ENCODE measurements at regions not wholly inside any gene's neighbourhood (a gene's known extent, or its start where the extent isn't known, plus 50 kb on each side); places are given as distances from the start of the nearest gene placed in this dataset.

GRCh38 chr7:88429382-88429781 is 122.7 kb upstream of the STEAP4 start:
- Histone ChIP-seq H3K27me3 (replicated peaks; ENCODE audit: insufficient read depth) (no peaks in the 10 kb centered on the region), H3K4me3 (no peak overlapping the region), H3K9me3 (no peaks in the 10 kb centered on the region), H3K4me1 (ENCODE audit: control insufficient read depth in 1 of 2, low read depth in 2 of 2) (no peaks in the 10 kb centered on the region), H3K27ac (no peak overlapping the region), H3K36me3 (no peaks in the 10 kb centered on the region)
- DNase-seq (ENCODE audit: low spot score) (no peak), ATAC-seq (ENCODE audit: insufficient number of reproducible peaks, low FRiP score, low read depth) (no peak)
- TF ChIP-seq CTCF (IDR thresholded peaks at IDR 0.05), result no peak

- Histone ChIP-seq H3K27ac (no peak overlapping the region), H3K27me3 (replicated peaks; ENCODE audit: insufficient read depth) (no peaks in the 10 kb centered on the region), H3K36me3 (no peaks in the 10 kb centered on the region), H3K9me3 (no peaks in the 10 kb centered on the region), H3K4me1 (ENCODE audit: control insufficient read depth in 1 of 2, low read depth in 2 of 2) (no peaks in the 10 kb centered on the region), H3K4me3 (no peak overlapping the region)
- no peak for DNase-seq (ENCODE audit: low spot score)
- no peak for TF ChIP-seq CTCF (IDR thresholded peaks at IDR 0.05)
- ATAC-seq (ENCODE audit: insufficient number of reproducible peaks, low FRiP score, low read depth), result no peak
Measured at GRCh38 chr7:88402529-88402928, 95.8 kb upstream of the STEAP4 start.

- no peaks in the 10 kb centered on the region for H3K4me1 ChIP-seq (ENCODE audit: control insufficient read depth in 1 of 2, low read depth in 2 of 2)
- no peaks in the 10 kb centered on the region for H3K36me3 ChIP-seq
- H3K27me3 ChIP-seq (replicated peaks; ENCODE audit: insufficient read depth), result no peaks in the 10 kb centered on the region
- no peak for ATAC-seq (ENCODE audit: insufficient number of reproducible peaks, low FRiP score, low read depth)
- H3K4me3 ChIP-seq, result no peak overlapping the region
- no peaks in the 10 kb centered on the region for H3K9me3 ChIP-seq
- TF ChIP-seq CTCF (IDR thresholded peaks at IDR 0.05), result no peak
- no peak for DNase-seq (ENCODE audit: low spot score)
- H3K27ac ChIP-seq, result no peak overlapping the region
Measured at GRCh38 chr7:88401009-88401623, 94.4 kb upstream of the STEAP4 start.

- Histone ChIP-seq H3K4me3 (no peak overlapping the region), H3K36me3 (no peaks in the 10 kb centered on the region), H3K4me1 (ENCODE audit: control insufficient read depth in 1 of 2, low read depth in 2 of 2) (no peaks in the 10 kb centered on the region), H3K27me3 (replicated peaks; ENCODE audit: insufficient read depth) (no peaks in the 10 kb centered on the region), H3K9me3 (no peaks in the 10 kb centered on the region), H3K27ac (no peak overlapping the region)
- ATAC-seq (ENCODE audit: insufficient number of reproducible peaks, low FRiP score, low read depth), result no peak
- TF ChIP-seq CTCF (IDR thresholded peaks at IDR 0.05), result no peak
- no peak for DNase-seq (ENCODE audit: low spot score)
Measured at GRCh38 chr7:88399696-88400240, 93.1 kb upstream of the STEAP4 start.

DNA sequence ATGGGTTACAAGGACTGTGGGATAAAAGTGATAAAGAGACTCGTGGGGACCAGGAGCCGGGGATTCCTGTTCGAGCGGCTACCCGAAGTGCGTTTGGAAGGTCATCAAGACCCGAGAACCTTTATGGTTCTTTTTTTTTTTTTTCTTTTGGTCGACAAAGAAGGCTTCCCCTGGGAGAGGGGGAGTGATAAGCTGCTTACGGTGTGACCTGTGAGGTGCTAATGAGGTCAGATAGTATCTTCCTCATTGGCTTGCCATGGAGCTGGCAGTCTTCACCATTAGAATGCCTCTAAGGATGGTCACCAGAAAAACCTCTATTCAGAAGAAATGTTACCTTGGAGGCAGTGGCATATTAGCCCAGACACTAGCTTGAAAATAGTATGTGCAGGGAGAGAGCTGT is 92.3 kb upstream of the STEAP4 start:
- Histone ChIP-seq H3K4me1 (ENCODE audit: control insufficient read depth in 1 of 2, low read depth in 2 of 2) (no peaks in the 10 kb centered on the region), H3K27ac (no peak overlapping the region), H3K27me3 (replicated peaks; ENCODE audit: insufficient read depth) (no peaks in the 10 kb centered on the region), H3K36me3 (no peaks in the 10 kb centered on the region), H3K9me3 (no peaks in the 10 kb centered on the region), H3K4me3 (no peak overlapping the region)
- no peak for TF ChIP-seq CTCF (IDR thresholded peaks at IDR 0.05)
- no peak for DNase-seq (ENCODE audit: low spot score)
- ATAC-seq (ENCODE audit: insufficient number of reproducible peaks, low FRiP score, low read depth), result no peak
